D721Med (cell line): ENCODE measurements at regions not wholly inside any gene's neighbourhood (a gene's known extent, or its start where the extent isn't known, plus 50 kb on each side); places are given as distances from the start of the nearest gene placed in this dataset.

Source experiments
- DNase-seq: peaks from one replicate; pipeline ENCODE4 v3.0.0; 2011; ENCODE audit warnings: low spot score; ENCODE audit not compliant: insufficient read length
- FAIRE-seq: peaks from 2 replicates; lab custom pipeline; 2011; peaks lifted over from hg19 to GRCh38; lab: Jason Lieb, UNC
- TF ChIP-seq, protein P1 (sequence below): IDR thresholded peaks from 2 replicates; pipeline ENCODE4 v1.5.1; 2012; ENCODE audit warnings: mild to moderate bottlenecking, control low read depth; ENCODE audit not compliant: insufficient read depth; ENCODE audit errors: missing control alignments

GRCh38 chr3:10599444-10599843, 94.1 kb upstream of the ATP2B2 start:
- FAIRE-seq (no peak), DNase-seq (no peak)
- TF ChIP-seq, protein P1, sequence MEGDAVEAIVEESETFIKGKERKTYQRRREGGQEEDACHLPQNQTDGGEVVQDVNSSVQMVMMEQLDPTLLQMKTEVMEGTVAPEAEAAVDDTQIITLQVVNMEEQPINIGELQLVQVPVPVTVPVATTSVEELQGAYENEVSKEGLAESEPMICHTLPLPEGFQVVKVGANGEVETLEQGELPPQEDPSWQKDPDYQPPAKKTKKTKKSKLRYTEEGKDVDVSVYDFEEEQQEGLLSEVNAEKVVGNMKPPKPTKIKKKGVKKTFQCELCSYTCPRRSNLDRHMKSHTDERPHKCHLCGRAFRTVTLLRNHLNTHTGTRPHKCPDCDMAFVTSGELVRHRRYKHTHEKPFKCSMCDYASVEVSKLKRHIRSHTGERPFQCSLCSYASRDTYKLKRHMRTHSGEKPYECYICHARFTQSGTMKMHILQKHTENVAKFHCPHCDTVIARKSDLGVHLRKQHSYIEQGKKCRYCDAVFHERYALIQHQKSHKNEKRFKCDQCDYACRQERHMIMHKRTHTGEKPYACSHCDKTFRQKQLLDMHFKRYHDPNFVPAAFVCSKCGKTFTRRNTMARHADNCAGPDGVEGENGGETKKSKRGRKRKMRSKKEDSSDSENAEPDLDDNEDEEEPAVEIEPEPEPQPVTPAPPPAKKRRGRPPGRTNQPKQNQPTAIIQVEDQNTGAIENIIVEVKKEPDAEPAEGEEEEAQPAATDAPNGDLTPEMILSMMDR: no peak

DNA sequence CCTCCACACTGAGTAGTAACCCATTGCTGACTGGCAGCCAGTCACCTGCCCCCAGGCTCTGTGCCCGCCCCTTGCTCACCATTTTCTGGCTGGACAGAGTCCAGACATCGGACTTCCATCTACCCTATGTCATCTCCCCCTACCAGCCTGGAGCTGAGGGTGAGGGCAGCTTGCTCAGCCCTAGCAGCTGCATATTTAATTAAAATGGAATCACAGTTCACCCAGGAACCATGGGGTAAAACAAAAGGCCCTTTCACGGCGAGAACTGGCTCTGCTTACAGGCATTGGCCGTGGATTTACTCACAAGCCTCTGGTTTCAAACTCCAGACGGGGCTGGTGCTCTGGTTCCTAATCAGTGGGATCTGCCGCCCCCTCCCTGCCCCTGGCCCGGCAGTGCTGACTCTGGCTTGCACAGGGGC, 94.9 kb upstream of the ATP2B2 start:
- TF ChIP-seq, protein P1: no peak
- DNase-seq (no peak), FAIRE-seq (no peak)

GRCh38 chr3:10600726-10601125, 95.3 kb upstream of the ATP2B2 start:
- TF ChIP-seq, protein P1: no peak
- DNase-seq: no peak
- no peak for FAIRE-seq

DNA sequence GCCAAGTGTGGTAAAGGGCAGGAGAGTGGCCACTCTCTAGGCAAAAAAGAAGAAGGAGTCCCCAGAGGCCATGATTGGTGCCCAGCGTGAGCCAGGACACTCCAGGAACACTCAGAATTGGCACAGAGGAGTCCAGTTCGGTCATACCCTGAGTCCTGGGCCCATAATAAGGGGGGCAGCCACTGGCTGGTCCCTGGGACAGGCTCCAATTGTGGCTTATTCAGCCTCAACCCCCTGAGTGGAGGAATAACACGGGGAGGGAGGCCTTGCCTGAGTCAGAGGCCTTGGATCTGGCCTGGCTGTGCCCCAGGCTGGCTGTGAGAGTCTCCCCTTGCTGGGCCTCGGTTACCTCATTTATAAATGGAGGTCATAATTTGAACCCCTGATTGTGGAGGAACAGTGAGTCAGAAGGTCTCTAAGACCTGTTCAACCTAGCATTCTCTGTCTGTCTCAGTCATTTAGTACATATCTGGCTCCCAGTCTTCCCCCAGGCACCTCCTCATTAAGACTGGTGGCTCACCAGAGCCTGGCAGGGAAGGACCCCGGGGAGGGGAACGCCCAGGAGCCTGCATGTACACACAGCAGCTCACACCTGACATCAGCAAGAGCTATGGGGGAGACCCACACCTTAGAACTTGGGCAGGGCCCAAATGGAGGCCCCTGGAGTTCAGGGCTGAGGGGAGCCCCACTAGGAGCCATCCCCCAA, 95.9 kb upstream of the ATP2B2 start:
- DNase-seq (no peak), FAIRE-seq (no peak)
- TF ChIP-seq, protein P1: no peak

- FAIRE-seq (no peak), DNase-seq (no peak)
- TF ChIP-seq, protein P1: no peak
Observed at GRCh38 chr3:10601857-10602230, 96.5 kb upstream of the ATP2B2 start.

DNA sequence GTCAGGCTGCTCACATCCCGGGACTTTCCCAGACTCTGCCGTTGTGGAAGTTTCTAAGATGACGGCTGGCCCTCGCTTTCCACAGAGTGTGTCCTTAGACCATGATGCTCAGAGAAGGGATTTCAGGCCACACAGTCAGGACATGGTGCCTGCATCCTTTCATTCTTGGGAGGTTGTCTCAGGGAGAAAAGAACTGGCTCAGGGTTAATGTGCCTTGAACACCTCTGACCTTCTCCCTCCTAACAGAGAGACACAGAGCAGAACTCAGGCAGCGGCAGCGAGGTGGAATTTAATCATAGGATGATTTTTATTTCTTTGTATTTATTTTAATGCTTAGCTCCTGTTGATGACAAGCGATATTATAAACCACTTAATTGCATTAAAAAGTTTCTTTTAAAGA, 96.9 kb upstream of the ATP2B2 start:
- TF ChIP-seq, protein P1: no peak
- no peak for DNase-seq
- no peak for FAIRE-seq

- TF ChIP-seq, protein P1: no peak
- DNase-seq (no peak), FAIRE-seq (no peak)
Observed at GRCh38 chr3:10602769-10603768, 97.7 kb upstream of the ATP2B2 start.
